Psoas muscle (tissue), 7 donors: ENCODE measurements at regions not wholly inside any gene's neighbourhood (a gene's known extent, or its start where the extent isn't known, plus 50 kb on each side); places are given as distances from the start of the nearest gene placed in this dataset.

Source experiments
- ATAC-seq, 4 donors: fragments of 200-7000 bp; cut with Tn5 transposase; one replicate each; pipeline ENCODE4 v1.9.1; 2020; ENCODE audit warnings: moderate library complexity in 3 of 4, mild to moderate bottlenecking in 2 of 4
- DNase-seq, 2 donors: peaks; one replicate each; pipeline ENCODE4 v3.0.0-alpha.2; 2020
- H3K27ac ChIP-seq: fragments of 200-600 bp; one replicate; pipeline ENCODE4 v1.8.0; 2022
- H3K27me3 ChIP-seq, 3 donors: fragments of 200-600 bp in 1 of 3; one replicate each; pipeline versions ENCODE4 v1.6.1 to v1.8.0; 2013 to 2022; ENCODE audit warnings: low read length in 2 of 3, mild to moderate bottlenecking in 2 of 3, moderate library complexity in 1 of 3; ENCODE audit not compliant: insufficient read depth in 3 of 3
- H3K36me3 ChIP-seq, 2 donors: fragments of 200-600 bp in 1 of 2; one replicate each; pipeline versions ENCODE4 v1.6.1 to v1.8.0; 2013 to 2022; ENCODE audit warnings: low read depth in 1 of 2, mild to moderate bottlenecking in 1 of 2, moderate library complexity in 1 of 2; ENCODE audit not compliant: insufficient read depth in 1 of 2
- H3K4me1 ChIP-seq: fragments of 200-600 bp; one replicate; pipeline ENCODE4 v1.8.0; 2022
- H3K4me3 ChIP-seq: fragments of 200-600 bp; one replicate; pipeline ENCODE4 v1.8.0; 2022; ENCODE audit warnings: mild to moderate bottlenecking
- H3K9me3 ChIP-seq: fragments of 200-600 bp; one replicate; pipeline ENCODE4 v1.8.0; 2022
- CTCF ChIP-seq: fragments of 200-600 bp; IDR thresholded peaks from one replicate; pipeline ENCODE4 v1.8.0; 2022; ENCODE audit warnings: antibody characterized with exemption
- WGBS, 3 donors: extraction: QIAGEN DNeasy Blood & Tissue Kit; methylation state at CpG; one replicate each; pipeline versions ENCODE4 v1.1.6 to v1.1.7; 2013; 5-methylcytosine and 5-hydroxymethylcytosine counted together
- intact Hi-C, 2 donors: fragments of 100-400 bp; cut with DNase I; formaldehyde crosslinking; loops; one replicate each; pipeline versions ENCODE4 v1.11.0 to v1.14.2; 2022
- donor health status: healthy with polysubstance abuse.
- donor health status: DM: no; HTN: no; CAD: no; lungs with moderate emphysema.
- donor health status: Bipolar disorder and iron deficiency.
- donor health status: healthy.
- donor health status: DM: yes; HTN: yes; CAD: no.
- donor health status: DM: no; HTN: no; CAD: no.
- donor health status: DM: yes; HTN: yes; CAD: no.

- no peak for DNase-seq
- intact Hi-C loops = no loop called here
- no peak for ATAC-seq
- no peak overlapping the region for H3K27ac ChIP-seq
- no peaks in the 10 kb centered on the region for H3K4me1 ChIP-seq
- WGBS, 3 donors = 94 to 95% (median 95%) methylated on average over 6 of the region's 6 CpGs
- no peaks in the 10 kb centered on the region for H3K27me3 ChIP-seq
- no peak for TF ChIP-seq CTCF
- peaks cover 3% of the 10 kb centered on the region for H3K9me3 ChIP-seq
- H3K36me3 ChIP-seq = no peaks in the 10 kb centered on the region
- no peak overlapping the region for H3K4me3 ChIP-seq
These were observed 403.0 kb upstream of the RNF32 start for GRCh38 chr7:156237614-156238013.

- H3K27ac ChIP-seq = no peak overlapping the region
- TF ChIP-seq CTCF = no peak
- 88 to 92% (median 90%) methylated on average over 15 of the region's 15 CpGs for WGBS, 3 donors
- intact Hi-C loops = no loop called here
- H3K27me3 ChIP-seq = no peaks in the 10 kb centered on the region
- no peaks in the 10 kb centered on the region for H3K4me1 ChIP-seq
- no peak overlapping the region for H3K4me3 ChIP-seq
- DNase-seq (no peak), ATAC-seq (no peak)
- H3K36me3 ChIP-seq = no peaks in the 10 kb centered on the region
- H3K9me3 ChIP-seq = peaks cover 3% of the 10 kb centered on the region
These were observed 403.5 kb upstream of the RNF32 start for GRCh38 chr7:156236936-156237599.

- intact Hi-C loops = no loop called here
- no peaks in the 10 kb centered on the region for H3K9me3 ChIP-seq
- WGBS, 3 donors = 72 to 77% (median 73%) methylated on average over 23 of the region's 23 CpGs
- H3K36me3 ChIP-seq = no peaks in the 10 kb centered on the region
- ATAC-seq (no peak), DNase-seq (no peak)
- H3K4me1 ChIP-seq = no peaks in the 10 kb centered on the region
- no peaks in the 10 kb centered on the region for H3K27me3 ChIP-seq
- no peak for TF ChIP-seq CTCF
- H3K4me3 ChIP-seq = no peak overlapping the region
- no peak overlapping the region for H3K27ac ChIP-seq
These were observed 404.2 kb upstream of the RNF32 start for GRCh38 chr7:156236181-156236889.

- no peak overlapping the region for H3K27ac ChIP-seq
- no peaks in the 10 kb centered on the region for H3K27me3 ChIP-seq
- H3K4me1 ChIP-seq = no peaks in the 10 kb centered on the region
- intact Hi-C loops = no loop called here
- no peak for DNase-seq
- ATAC-seq = no peak
- H3K9me3 ChIP-seq = no peaks in the 10 kb centered on the region
- no peak overlapping the region for H3K4me3 ChIP-seq
- TF ChIP-seq CTCF = no peak
- H3K36me3 ChIP-seq = no peaks in the 10 kb centered on the region
- WGBS, 3 donors = 55 to 59% (median 57%) methylated on average over 10 of the region's 10 CpGs
These were observed 405.7 kb upstream of the RNF32 start for GRCh38 chr7:156234666-156235494.
